OCI-LY3 (cell line): ENCODE measurements at regions not wholly inside any gene's neighbourhood (a gene's known extent, or its start where the extent isn't known, plus 50 kb on each side); places are given as distances from the start of the nearest gene placed in this dataset.

Source experiments
- CTCF ChIP-seq: fragments of 200-600, 300-600 bp; sonication (generic); IDR thresholded peaks from 2 replicates; pipeline ENCODE4 v1.5.1; 2014; ENCODE audit warnings: antibody characterized with exemption, low read length, low read depth
- EZH2phosphoT487 ChIP-seq: fragments of 200-600 bp; shearing (Covaris generic); IDR thresholded peaks from 2 replicates; pipeline ENCODE4 v1.6.1; 2018; ENCODE audit warnings: antibody characterized with exemption, mixed run types, low read depth

DNA sequence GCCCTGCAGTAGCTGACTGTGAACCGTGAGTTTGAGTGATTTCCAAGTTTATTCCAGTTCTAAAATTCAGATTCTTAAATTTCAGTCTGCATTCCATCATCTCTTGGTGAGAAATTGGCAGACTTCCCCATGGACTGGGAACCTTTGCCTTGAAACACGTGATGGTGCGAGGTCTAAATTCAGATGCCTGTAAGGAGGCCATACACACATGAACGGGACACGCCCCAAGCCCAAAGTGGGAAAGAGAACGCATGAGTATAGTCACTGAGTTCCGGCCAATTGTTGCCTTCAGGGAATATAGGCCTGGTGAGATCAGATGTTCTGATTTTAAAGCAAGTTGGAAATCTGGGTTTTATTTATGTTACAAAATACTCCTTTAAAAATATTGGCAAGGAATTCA lies 1084.4 kb upstream of the WWC1 start:
- TF ChIP-seq CTCF (no peak), EZH2phosphoT487 (no peak)
